Peyer's patch (tissue), 4 donors: ENCODE measurements at regions not wholly inside any gene's neighbourhood (a gene's known extent, or its start where the extent isn't known, plus 50 kb on each side); places are given as distances from the start of the nearest gene placed in this dataset.

Experiments
- POLR2A ChIP-seq, 2 donors: fragments of 450-650 bp; IDR thresholded peaks; one replicate each; pipeline ENCODE4 v1.5.1; 2017; ENCODE audit warnings: antibody characterized with exemption in 2 of 2, mild to moderate bottlenecking in 2 of 2, moderate library complexity in 2 of 2
- TF ChIP-seq, protein P1 (sequence below), 6 experiments: fragments of 450-650 bp in 4 of 6; fragments of 200-600 bp in 2 of 6; sonication (generic) in 1 of 6; IDR thresholded peaks; one replicate each; pipeline ENCODE4 v1.5.1; 2017 to 2019; ENCODE audit warnings: antibody characterized with exemption in 6 of 6, mild to moderate bottlenecking in 3 of 6, moderate library complexity in 1 of 6

DNA sequence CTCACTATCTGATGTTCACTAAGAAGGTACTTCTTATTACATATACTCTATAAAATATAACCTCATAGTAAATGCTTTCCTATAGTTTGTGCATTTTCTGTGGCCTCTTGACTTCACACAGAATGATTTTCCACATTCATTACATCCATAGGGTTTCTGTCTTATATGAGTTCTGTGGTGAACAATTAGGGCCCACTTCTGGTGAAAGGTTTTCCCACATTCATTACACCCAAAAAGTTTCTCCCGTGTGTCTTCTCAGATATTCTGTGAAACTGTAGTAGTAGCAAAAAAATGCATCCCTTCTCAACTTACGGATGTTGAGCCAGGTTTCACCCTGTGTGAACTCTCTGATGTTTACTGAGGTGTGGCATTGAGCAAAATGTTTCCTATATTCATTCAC is 119.3 kb downstream of the ZNF33B start:
- TF ChIP-seq, protein P1, sequence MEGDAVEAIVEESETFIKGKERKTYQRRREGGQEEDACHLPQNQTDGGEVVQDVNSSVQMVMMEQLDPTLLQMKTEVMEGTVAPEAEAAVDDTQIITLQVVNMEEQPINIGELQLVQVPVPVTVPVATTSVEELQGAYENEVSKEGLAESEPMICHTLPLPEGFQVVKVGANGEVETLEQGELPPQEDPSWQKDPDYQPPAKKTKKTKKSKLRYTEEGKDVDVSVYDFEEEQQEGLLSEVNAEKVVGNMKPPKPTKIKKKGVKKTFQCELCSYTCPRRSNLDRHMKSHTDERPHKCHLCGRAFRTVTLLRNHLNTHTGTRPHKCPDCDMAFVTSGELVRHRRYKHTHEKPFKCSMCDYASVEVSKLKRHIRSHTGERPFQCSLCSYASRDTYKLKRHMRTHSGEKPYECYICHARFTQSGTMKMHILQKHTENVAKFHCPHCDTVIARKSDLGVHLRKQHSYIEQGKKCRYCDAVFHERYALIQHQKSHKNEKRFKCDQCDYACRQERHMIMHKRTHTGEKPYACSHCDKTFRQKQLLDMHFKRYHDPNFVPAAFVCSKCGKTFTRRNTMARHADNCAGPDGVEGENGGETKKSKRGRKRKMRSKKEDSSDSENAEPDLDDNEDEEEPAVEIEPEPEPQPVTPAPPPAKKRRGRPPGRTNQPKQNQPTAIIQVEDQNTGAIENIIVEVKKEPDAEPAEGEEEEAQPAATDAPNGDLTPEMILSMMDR (IDR thresholded peaks at IDR 0.05), result no peak
- no peak for TF ChIP-seq POLR2A (IDR thresholded peaks at IDR 0.05)
